Ascending aorta (tissue), 2 donors: ENCODE measurements at regions not wholly inside any gene's neighbourhood (a gene's known extent, or its start where the extent isn't known, plus 50 kb on each side); places are given as distances from the start of the nearest gene placed in this dataset.

Experiments used
- DNase-seq, 2 donors: peaks; one replicate each; pipeline ENCODE4 v3.0.0-alpha.2; 2019; ENCODE audit warnings: low spot score in 2 of 2
- H3K27ac ChIP-seq, 2 donors: fragments of 200-600 bp; sonication (generic); one replicate each; pipeline ENCODE4 v1.5.1; 2016 to 2017; ENCODE audit warnings: mild to moderate bottlenecking in 1 of 2
- H3K27me3 ChIP-seq: fragments of 200-600 bp; sonication (generic); one replicate; pipeline ENCODE4 v1.5.1; 2017
- H3K36me3 ChIP-seq, 2 donors: fragments of 200-600 bp; sonication (generic); one replicate each; pipeline ENCODE4 v1.5.1; 2016
- H3K4me1 ChIP-seq, 2 donors: fragments of 200-600 bp; sonication (generic); one replicate each; pipeline ENCODE4 v1.5.1; 2016 to 2017; ENCODE audit warnings: mild to moderate bottlenecking in 1 of 2
- H3K4me3 ChIP-seq, 2 donors: fragments of 200-600 bp; sonication (generic); one replicate each; pipeline ENCODE4 v1.5.1; 2016 to 2017; ENCODE audit warnings: mild to moderate bottlenecking in 1 of 2
- H3K9me3 ChIP-seq, 2 donors: fragments of 200-600 bp; sonication (generic); one replicate each; pipeline ENCODE4 v1.5.1; 2016
- CTCF ChIP-seq, 3 experiments: fragments of 200-600 bp in 2 of 3; fragments of 450-650 bp in 1 of 3; sonication (generic) in 2 of 3; IDR thresholded peaks; one replicate each; pipeline ENCODE4 v1.5.1; 2016 to 2019; ENCODE audit warnings: antibody characterized with exemption in 3 of 3, mild to moderate bottlenecking in 1 of 3, moderate library complexity in 1 of 3
- intact Hi-C: fragments of 100-400 bp; cut with DNase I; formaldehyde crosslinking; loops from one replicate; pipeline ENCODE4 v1.15.1; 2023

- Histone ChIP-seq H3K9me3 (no peaks in the 10 kb centered on the region), H3K4me1 (no peaks in the 10 kb centered on the region), H3K36me3 (no peaks in the 10 kb centered on the region), H3K27ac (no peak overlapping the region), H3K4me3 (no peak overlapping the region), H3K27me3 (no peaks in the 10 kb centered on the region)
- DNase-seq = no peak
- intact Hi-C loops = no loop called here
- TF ChIP-seq CTCF (IDR thresholded peaks at IDR 0.05) = no peak
Observed at GRCh38 chr7:9013940-9014339, 580.5 kb downstream of the NXPH1 start.

DNA sequence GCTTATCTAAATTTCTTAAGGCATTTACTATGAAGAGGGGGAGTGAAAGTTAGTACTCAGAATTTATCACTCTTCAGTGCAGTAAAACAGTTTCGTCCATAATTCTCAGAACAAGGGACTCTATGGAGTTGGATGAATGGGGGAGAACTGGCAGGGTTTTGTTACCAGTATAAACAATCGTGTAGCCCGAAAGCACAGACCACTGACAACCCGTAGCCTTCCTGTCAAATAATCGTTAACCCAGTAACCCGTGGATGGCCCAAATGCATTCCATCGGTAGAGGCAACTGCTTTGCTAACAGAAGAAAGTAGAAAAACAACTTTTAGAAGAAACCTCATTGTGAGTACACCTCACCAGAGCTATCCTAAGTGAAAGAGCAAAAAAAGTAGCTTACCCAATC is 583.9 kb downstream of the NXPH1 start:
- no peak overlapping the region for H3K27ac ChIP-seq
- no peak for DNase-seq
- no peaks in the 10 kb centered on the region for H3K9me3 ChIP-seq
- H3K4me3 ChIP-seq = no peak overlapping the region
- no peaks in the 10 kb centered on the region for H3K27me3 ChIP-seq
- no peak for TF ChIP-seq CTCF (IDR thresholded peaks at IDR 0.05)
- no peaks in the 10 kb centered on the region for H3K4me1 ChIP-seq
- intact Hi-C loops = no loop called here
- H3K36me3 ChIP-seq = no peaks in the 10 kb centered on the region

- H3K36me3 ChIP-seq = no peaks in the 10 kb centered on the region
- no peak for TF ChIP-seq CTCF (IDR thresholded peaks at IDR 0.05)
- H3K9me3 ChIP-seq = no peaks in the 10 kb centered on the region
- intact Hi-C loops = no loop called here
- H3K4me3 ChIP-seq = no peak overlapping the region
- H3K27me3 ChIP-seq = no peaks in the 10 kb centered on the region
- DNase-seq = no peak
- no peaks in the 10 kb centered on the region for H3K4me1 ChIP-seq
- H3K27ac ChIP-seq = no peak overlapping the region
Observed at GRCh38 chr7:9022456-9022855, 589.0 kb downstream of the NXPH1 start.

DNA sequence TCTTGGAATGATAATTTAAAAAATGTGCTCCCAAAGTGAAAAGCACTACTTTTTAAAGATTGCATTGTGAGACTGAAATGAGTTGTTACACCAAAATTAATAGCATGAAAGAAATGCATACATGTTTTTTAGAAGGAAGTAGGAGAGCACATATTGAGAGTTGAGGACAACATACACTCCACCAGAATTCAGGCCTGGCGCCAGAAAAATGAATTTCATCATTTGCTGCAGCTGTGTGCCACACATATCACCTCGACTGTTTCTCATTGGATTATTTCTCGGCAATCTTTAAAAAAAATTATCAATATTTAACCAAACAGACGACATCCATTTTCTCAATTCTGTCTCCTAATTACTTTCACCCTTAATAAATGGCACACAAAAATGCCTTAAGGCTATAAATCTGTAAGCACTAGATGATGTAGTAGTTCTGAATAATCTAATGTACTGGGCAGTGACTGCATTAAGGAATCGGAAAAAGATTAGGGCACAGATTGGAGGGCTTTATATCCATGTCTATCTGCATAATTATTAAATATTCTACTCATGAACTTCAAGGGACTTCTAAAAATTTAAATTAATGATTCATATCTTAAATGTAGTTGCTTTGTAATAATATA is 590.4 kb downstream of the NXPH1 start:
- Histone ChIP-seq H3K4me1 (no peaks in the 10 kb centered on the region), H3K9me3 (no peaks in the 10 kb centered on the region), H3K36me3 (no peaks in the 10 kb centered on the region), H3K4me3 (no peak overlapping the region), H3K27ac (no peak overlapping the region), H3K27me3 (no peaks in the 10 kb centered on the region)
- TF ChIP-seq CTCF (IDR thresholded peaks at IDR 0.05) = no peak
- intact Hi-C loops = no loop called here
- DNase-seq = no peak

DNA sequence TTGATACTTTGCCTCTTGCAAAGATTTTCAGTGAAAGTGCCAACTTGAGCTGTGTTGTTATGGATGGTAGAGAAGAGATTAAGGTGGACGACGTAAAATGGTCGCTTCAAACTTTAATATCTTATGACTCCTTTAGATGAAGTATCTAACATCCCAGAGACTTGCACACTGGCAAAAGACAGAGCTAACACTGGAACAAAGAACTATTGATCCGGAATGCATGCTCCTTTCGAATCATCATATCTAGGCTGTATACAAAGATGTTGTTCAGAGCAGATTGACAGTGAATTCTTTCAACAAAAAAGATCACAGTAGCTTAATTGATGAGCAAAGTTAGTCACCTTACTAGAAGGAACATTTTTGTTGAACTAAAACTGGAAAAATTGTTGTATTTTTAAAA is 592.7 kb downstream of the NXPH1 start:
- Histone ChIP-seq H3K4me1 (no peaks in the 10 kb centered on the region), H3K4me3 (no peak overlapping the region), H3K27ac (no peak overlapping the region), H3K36me3 (no peaks in the 10 kb centered on the region), H3K27me3 (no peaks in the 10 kb centered on the region), H3K9me3 (no peaks in the 10 kb centered on the region)
- no peak for TF ChIP-seq CTCF (IDR thresholded peaks at IDR 0.05)
- intact Hi-C loops = no loop called here
- no peak for DNase-seq

DNA sequence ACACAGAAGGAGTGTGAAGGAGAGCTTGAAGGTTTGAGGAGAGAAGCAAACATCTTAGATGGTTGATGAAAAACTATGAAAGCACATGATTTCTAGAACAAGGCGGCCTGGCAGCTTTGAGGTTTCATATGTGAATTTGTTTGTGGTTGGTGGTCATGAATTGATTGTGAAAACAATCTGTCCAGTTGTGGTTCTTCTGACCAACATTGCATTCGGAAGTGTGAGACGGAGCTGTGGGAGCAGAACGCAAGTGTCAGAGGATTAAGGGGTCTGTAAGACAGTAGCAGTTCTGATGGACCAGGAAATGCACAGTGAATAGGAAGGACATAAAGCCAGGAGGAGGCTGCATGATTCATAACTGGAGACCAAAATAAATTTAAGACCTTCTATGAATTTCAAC is 594.6 kb downstream of the NXPH1 start:
- H3K27ac ChIP-seq = no peak overlapping the region
- no peak for DNase-seq
- intact Hi-C loops = no loop called here
- no peaks in the 10 kb centered on the region for H3K4me1 ChIP-seq
- no peaks in the 10 kb centered on the region for H3K27me3 ChIP-seq
- H3K9me3 ChIP-seq = no peaks in the 10 kb centered on the region
- TF ChIP-seq CTCF (IDR thresholded peaks at IDR 0.05) = no peak
- no peak overlapping the region for H3K4me3 ChIP-seq
- H3K36me3 ChIP-seq = no peaks in the 10 kb centered on the region
